MM.1S (cell line): ENCODE measurements at regions not wholly inside any gene's neighbourhood (a gene's known extent, or its start where the extent isn't known, plus 50 kb on each side); places are given as distances from the start of the nearest gene placed in this dataset.

ENCODE experiments used
- DNase-seq: peaks from one replicate; pipeline ENCODE4 v3.0.0-alpha.2; 2015
- H2AFZ ChIP-seq: fragments of 300-600 bp; sonication (generic); 2 replicates; pipeline ENCODE4 v1.6.0; 2016; ENCODE audit warnings: antibody characterized with exemption, low read length
- H3F3A ChIP-seq: fragments of 300-600 bp; sonication (generic); 2 replicates; pipeline ENCODE4 v1.6.1; 2016; ENCODE audit warnings: mild to moderate bottlenecking, antibody characterized with exemption, low read length, moderate library complexity, mixed read lengths; ENCODE audit not compliant: insufficient read depth
- H3K27ac ChIP-seq: fragments of 300-600 bp; sonication (generic); 2 replicates; pipeline ENCODE4 v1.5.1; 2016; ENCODE audit warnings: mild to moderate bottlenecking, low read length
- H3K27me3 ChIP-seq: fragments of 300-600 bp; sonication (generic); replicated peaks from 2 replicates; pipeline ENCODE4 v1.6.0; 2016; ENCODE audit warnings: low read length; ENCODE audit not compliant: insufficient read depth
- H3K36me3 ChIP-seq: fragments of 300-600 bp; sonication (generic); replicated peaks from 2 replicates; pipeline ENCODE4 v1.6.1; 2016; ENCODE audit warnings: mild to moderate bottlenecking, low read length, mixed read lengths; ENCODE audit not compliant: insufficient read depth
- H3K4me1 ChIP-seq: fragments of 300-600 bp; sonication (generic); 2 replicates; pipeline ENCODE4 v1.6.1; 2016; ENCODE audit warnings: low read length, mixed read lengths
- H3K4me2 ChIP-seq: fragments of 300-600 bp; sonication (generic); 2 replicates; pipeline ENCODE4 v1.6.0; 2016; ENCODE audit warnings: low read depth, low read length
- H3K4me3 ChIP-seq: fragments of 300-600 bp; sonication (generic); 2 replicates; pipeline ENCODE4 v1.5.1; 2016; ENCODE audit warnings: low read length, mixed read lengths
- H3K79me2 ChIP-seq: fragments of 300-600 bp; sonication (generic); 2 replicates; pipeline ENCODE4 v1.6.1; 2016; ENCODE audit warnings: mixed run types, low read length, mixed read lengths
- H3K9ac ChIP-seq: fragments of 300-600 bp; sonication (generic); 2 replicates; pipeline ENCODE4 v1.6.1; 2016; ENCODE audit warnings: low read length, mixed read lengths
- H3K9me2 ChIP-seq: fragments of 300-600 bp; sonication (generic); replicated peaks from 2 replicates; pipeline ENCODE4 v1.6.1; 2016; ENCODE audit warnings: mild to moderate bottlenecking, low read length, mixed read lengths; ENCODE audit not compliant: insufficient read depth
- H3K9me3 ChIP-seq: fragments of 300-600 bp; sonication (generic); replicated peaks from 2 replicates; pipeline ENCODE4 v1.6.1; 2016; ENCODE audit warnings: mild to moderate bottlenecking, low read length, mixed read lengths; ENCODE audit not compliant: insufficient read depth
- H4K20me1 ChIP-seq: fragments of 300-600 bp; sonication (generic); 2 replicates; pipeline ENCODE4 v1.6.1; 2016; ENCODE audit warnings: mild to moderate bottlenecking, low read length, moderate library complexity, mixed read lengths; ENCODE audit not compliant: insufficient read depth
- CTCF ChIP-seq: fragments of 300-600 bp; sonication (generic); IDR thresholded peaks from 2 replicates; pipeline ENCODE4 v1.5.1; 2016; ENCODE audit warnings: antibody characterized with exemption, low read length, mixed read lengths
- EZH2 ChIP-seq: fragments of 300-600 bp; sonication (generic); optimal IDR thresholded peaks from 2 replicates; pipeline ENCODE3; 2017; ENCODE audit warnings: low read depth, mild to moderate bottlenecking, antibody characterized with exemption, low read length, mixed read lengths
- EZH2phosphoT487 ChIP-seq: fragments of 300-600 bp; sonication (generic); IDR thresholded peaks from 2 replicates; pipeline ENCODE4 v1.6.1; 2018; ENCODE audit warnings: antibody characterized with exemption, low read length

GRCh38 chr2:34836361-34836760, 1237.3 kb upstream of the FAM98A start:
- Histone ChIP-seq H3K4me3 (no peak overlapping the region), H3K79me2 (no peaks in the 10 kb centered on the region), H3K4me1 (no peaks in the 10 kb centered on the region), H2AFZ (no peak overlapping the region), H3F3A (no peaks in the 10 kb centered on the region), H3K4me2 (no peak overlapping the region), H3K27me3 (no peaks in the 10 kb centered on the region), H3K9ac (no peak overlapping the region), H3K36me3 (no peaks in the 10 kb centered on the region), H3K27ac (no peak overlapping the region), H3K9me2 (no peaks in the 10 kb centered on the region), H3K9me3 (no peaks in the 10 kb centered on the region), H4K20me1 (no peaks in the 10 kb centered on the region)
- no peak for TF ChIP-seq EZH2
- no peak for TF ChIP-seq CTCF
- TF ChIP-seq EZH2phosphoT487: no peak
- no peak for DNase-seq

- Histone ChIP-seq H3K9ac (no peak overlapping the region), H4K20me1 (no peaks in the 10 kb centered on the region), H2AFZ (no peak overlapping the region), H3K9me3 (no peaks in the 10 kb centered on the region), H3F3A (no peaks in the 10 kb centered on the region), H3K4me1 (no peaks in the 10 kb centered on the region), H3K4me2 (no peak overlapping the region), H3K79me2 (no peaks in the 10 kb centered on the region), H3K36me3 (no peaks in the 10 kb centered on the region), H3K9me2 (no peaks in the 10 kb centered on the region), H3K27me3 (no peaks in the 10 kb centered on the region), H3K4me3 (no peak overlapping the region), H3K27ac (no peak overlapping the region)
- DNase-seq: no peak
- TF ChIP-seq EZH2 (no peak), EZH2phosphoT487 (no peak), CTCF (no peak)
Measured at GRCh38 chr2:34831096-34831495, 1232.0 kb upstream of the FAM98A start.

GRCh38 chr2:34828481-34828880, 1229.4 kb upstream of the FAM98A start:
- TF ChIP-seq EZH2: no peak
- no peak for TF ChIP-seq CTCF
- no peak for TF ChIP-seq EZH2phosphoT487
- Histone ChIP-seq H3K9me2 (no peaks in the 10 kb centered on the region), H4K20me1 (no peaks in the 10 kb centered on the region), H3K36me3 (no peaks in the 10 kb centered on the region), H3K27me3 (no peaks in the 10 kb centered on the region), H3K9me3 (no peaks in the 10 kb centered on the region), H3K4me1 (no peaks in the 10 kb centered on the region), H2AFZ (no peak overlapping the region), H3K4me2 (no peak overlapping the region), H3F3A (no peaks in the 10 kb centered on the region), H3K9ac (no peak overlapping the region), H3K79me2 (no peaks in the 10 kb centered on the region), H3K27ac (no peak overlapping the region), H3K4me3 (no peak overlapping the region)
- DNase-seq: no peak
